ENCODE measurements at regions not wholly inside any gene's neighbourhood (a gene's known extent, or its start where the extent isn't known, plus 50 kb on each side); places are given as distances from the start of the nearest gene placed in this dataset.

- DNase-seq (ENCODE audit: low spot score), result no peak
- H3K9me3 Mint-ChIP-seq (ENCODE audit: unreplicated experiment), result no peaks in the 10 kb centered on the region
- no peak overlapping the region for H3K27ac Mint-ChIP-seq (ENCODE audit: unreplicated experiment)
- no peaks in the 10 kb centered on the region for H3K36me3 Mint-ChIP-seq (ENCODE audit: low read depth, unreplicated experiment)
- TF ChIP-seq CTCF (IDR thresholded peaks at IDR 0.05; ENCODE audit: unreplicated experiment), result no peak
- H3K4me1 Mint-ChIP-seq (ENCODE audit: unreplicated experiment), result no peaks in the 10 kb centered on the region
- no peaks in the 10 kb centered on the region for H3K27me3 Mint-ChIP-seq (ENCODE audit: unreplicated experiment)
- no peak overlapping the region for H3K4me3 Mint-ChIP-seq (ENCODE audit: unreplicated experiment)
Measured at GRCh38 chr1:103953386-103953785, 203.7 kb downstream of the AMY1C start.

- TF ChIP-seq CTCF (IDR thresholded peaks at IDR 0.05; ENCODE audit: unreplicated experiment), result no peak
- DNase-seq (ENCODE audit: low spot score), result no peak
- Mint-ChIP-seq H3K36me3 (ENCODE audit: low read depth, unreplicated experiment) (no peaks in the 10 kb centered on the region), H3K4me3 (ENCODE audit: unreplicated experiment) (no peak overlapping the region), H3K27ac (ENCODE audit: unreplicated experiment) (no peak overlapping the region), H3K9me3 (ENCODE audit: unreplicated experiment) (no peaks in the 10 kb centered on the region), H3K4me1 (ENCODE audit: unreplicated experiment) (no peaks in the 10 kb centered on the region), H3K27me3 (ENCODE audit: unreplicated experiment) (no peaks in the 10 kb centered on the region)
Measured at GRCh38 chr1:103958699-103959098, 209.0 kb downstream of the AMY1C start.

GRCh38 chr1:103959565-103959964, 209.9 kb downstream of the AMY1C start:
- DNase-seq (ENCODE audit: low spot score), result no peak
- Mint-ChIP-seq H3K36me3 (ENCODE audit: low read depth, unreplicated experiment) (no peaks in the 10 kb centered on the region), H3K9me3 (ENCODE audit: unreplicated experiment) (no peaks in the 10 kb centered on the region), H3K4me1 (ENCODE audit: unreplicated experiment) (no peaks in the 10 kb centered on the region), H3K27me3 (ENCODE audit: unreplicated experiment) (no peaks in the 10 kb centered on the region), H3K4me3 (ENCODE audit: unreplicated experiment) (no peak overlapping the region), H3K27ac (ENCODE audit: unreplicated experiment) (no peak overlapping the region)
- TF ChIP-seq CTCF (IDR thresholded peaks at IDR 0.05; ENCODE audit: unreplicated experiment), result no peak

- no peaks in the 10 kb centered on the region for H3K4me1 Mint-ChIP-seq (ENCODE audit: unreplicated experiment)
- H3K27ac Mint-ChIP-seq (ENCODE audit: unreplicated experiment), result no peak overlapping the region
- H3K4me3 Mint-ChIP-seq (ENCODE audit: unreplicated experiment), result no peak overlapping the region
- H3K36me3 Mint-ChIP-seq (ENCODE audit: low read depth, unreplicated experiment), result no peaks in the 10 kb centered on the region
- no peak for TF ChIP-seq CTCF (IDR thresholded peaks at IDR 0.05; ENCODE audit: unreplicated experiment)
- no peak for DNase-seq (ENCODE audit: low spot score)
- H3K9me3 Mint-ChIP-seq (ENCODE audit: unreplicated experiment), result no peaks in the 10 kb centered on the region
- no peaks in the 10 kb centered on the region for H3K27me3 Mint-ChIP-seq (ENCODE audit: unreplicated experiment)
Measured at GRCh38 chr1:103960045-103960444, 210.3 kb downstream of the AMY1C start.

- Mint-ChIP-seq H3K4me3 (ENCODE audit: unreplicated experiment) (no peak overlapping the region), H3K4me1 (ENCODE audit: unreplicated experiment) (no peaks in the 10 kb centered on the region), H3K36me3 (ENCODE audit: low read depth, unreplicated experiment) (no peaks in the 10 kb centered on the region), H3K27ac (ENCODE audit: unreplicated experiment) (no peak overlapping the region), H3K9me3 (ENCODE audit: unreplicated experiment) (no peaks in the 10 kb centered on the region), H3K27me3 (ENCODE audit: unreplicated experiment) (no peaks in the 10 kb centered on the region)
- no peak for DNase-seq (ENCODE audit: low spot score)
- no peak for TF ChIP-seq CTCF (IDR thresholded peaks at IDR 0.05; ENCODE audit: unreplicated experiment)
Measured at GRCh38 chr1:103960710-103961109, 211.0 kb downstream of the AMY1C start.
